Right lobe of liver (tissue), 6 donors: ENCODE measurements at regions not wholly inside any gene's neighbourhood (a gene's known extent, or its start where the extent isn't known, plus 50 kb on each side); places are given as distances from the start of the nearest gene placed in this dataset.

Experiments
- ATAC-seq, 4 donors: fragments of 200-7000 bp; cut with Tn5 transposase; one replicate each; pipeline ENCODE4 v1.9.1; 2020; ENCODE audit warnings: mild to moderate bottlenecking in 4 of 4, moderate library complexity in 4 of 4
- DNase-seq, 3 donors: peaks; one replicate each; pipeline ENCODE4 v3.0.0-alpha.2; 2020
- H3K27ac ChIP-seq, 3 donors: fragments of 200-600 bp; one replicate each; pipeline ENCODE4 v1.8.0; 2022
- H3K27me3 ChIP-seq, 2 donors: fragments of 200-600 bp; one replicate each; pipeline ENCODE4 v1.8.0; 2022
- H3K36me3 ChIP-seq, 4 donors: fragments of 200-600 bp; sonication (generic) in 1 of 4; one replicate each; pipeline versions ENCODE4 v1.5.1 to v1.8.0; 2017 to 2022; ENCODE audit warnings: control low read depth in 1 of 4
- H3K4me1 ChIP-seq, 4 donors: fragments of 200-600 bp; sonication (generic) in 1 of 4; one replicate each; pipeline versions ENCODE4 v1.5.1 to v1.8.0; 2017 to 2022; ENCODE audit warnings: control low read depth in 1 of 4
- H3K4me3 ChIP-seq, 3 donors: fragments of 200-600 bp; one replicate each; pipeline ENCODE4 v1.8.0; 2022
- H3K9me3 ChIP-seq, 4 donors: fragments of 200-600 bp; sonication (generic) in 1 of 4; one replicate each; pipeline versions ENCODE4 v1.5.1 to v1.8.0; 2017 to 2022; ENCODE audit warnings: control low read depth in 1 of 4
- CTCF ChIP-seq, 4 donors: fragments of 200-600 bp in 3 of 4; fragments of 450-650 bp in 1 of 4; IDR thresholded peaks; one replicate each; pipeline versions ENCODE4 v1.5.1 to v1.8.0; 2016 to 2022; ENCODE audit warnings: antibody characterized with exemption in 4 of 4, mild to moderate bottlenecking in 2 of 4
- POLR2A ChIP-seq: fragments of 450-650 bp; IDR thresholded peaks from one replicate; pipeline ENCODE4 v1.6.1; 2017; ENCODE audit warnings: antibody characterized with exemption, mild to moderate bottlenecking
- WGBS: methylation state at CpG from one replicate; pipeline ENCODE4 v1.1.6; 2018; ENCODE audit warnings: low coverage, low lambda C conversion rate; ENCODE audit not compliant: insufficient coverage; ENCODE audit errors: missing lambda C conversion rate; 5-methylcytosine and 5-hydroxymethylcytosine counted together
- intact Hi-C, 2 donors: fragments of 100-400 bp; cut with DNase I; formaldehyde crosslinking; loops; one replicate each; pipeline versions ENCODE4 v1.11.2 to v1.14.1; 2022
- donor health status: DM: no; HTN: yes; CAD: no.
- donor health status: DM: no; HTN: no; CAD: no.
- donor health status: DM: no; HTN: no; CAD: no.
- donor health status: DM: no; HTN: yes; CAD: no.
- donor health status: DM: no; HTN: yes; CAD: no.

- intact Hi-C loops = no loop called here
- TF ChIP-seq POLR2A (no peak), CTCF (IDR thresholded peaks at IDR 0.05) (no peak)
- Histone ChIP-seq H3K36me3 (no peaks in the 10 kb centered on the region), H3K27ac (no peak overlapping the region), H3K4me1 (no peaks in the 10 kb centered on the region), H3K9me3 (no peaks in the 10 kb centered on the region), H3K27me3 (no peaks in the 10 kb centered on the region), H3K4me3 (no peak overlapping the region)
- DNase-seq (no peak), ATAC-seq (no peak)
- WGBS = 58% methylated on average over 4 of the region's 4 CpGs
Observed at GRCh38 chr1:14189381-14189780, 409.1 kb upstream of the KAZN start.

GRCh38 chr1:14190508-14190907 lies 408.0 kb upstream of the KAZN start:
- Histone ChIP-seq H3K4me3 (no peak overlapping the region), H3K27ac (no peak overlapping the region), H3K36me3 (no peaks in the 10 kb centered on the region), H3K4me1 (no peaks in the 10 kb centered on the region), H3K9me3 (no peaks in the 10 kb centered on the region), H3K27me3 (no peaks in the 10 kb centered on the region)
- WGBS = 26% methylated on average over 3 of the region's 3 CpGs
- DNase-seq = no peak
- TF ChIP-seq CTCF (IDR thresholded peaks at IDR 0.05) = no peak
- no peak for TF ChIP-seq POLR2A
- intact Hi-C loops = no loop called here
- no peak for ATAC-seq

GRCh38 chr1:14194511-14194910 lies 404.0 kb upstream of the KAZN start:
- intact Hi-C loops = no loop called here
- DNase-seq (no peak), ATAC-seq (no peak)
- Histone ChIP-seq H3K4me1 (no peaks in the 10 kb centered on the region), H3K27me3 (no peaks in the 10 kb centered on the region), H3K27ac (no peak overlapping the region), H3K36me3 (no peaks in the 10 kb centered on the region), H3K9me3 (no peaks in the 10 kb centered on the region), H3K4me3 (no peak overlapping the region)
- WGBS = 56% methylated on average over 2 of the region's 3 CpGs
- TF ChIP-seq CTCF (IDR thresholded peaks at IDR 0.05) (no peak), POLR2A (no peak)

- 40% methylated on average over 1 of the region's 1 CpG for WGBS
Observed at GRCh38 chr1:14205066-14205465, 393.4 kb upstream of the KAZN start.

More at GRCh38 chr1:14205066-14205465, 393.4 kb upstream of the KAZN start:
- no peak for ATAC-seq
- H3K27me3 ChIP-seq = no peaks in the 10 kb centered on the region
- H3K27ac ChIP-seq = no peak overlapping the region
- H3K36me3 ChIP-seq = no peaks in the 10 kb centered on the region
- no peaks in the 10 kb centered on the region for H3K9me3 ChIP-seq
- no peak for TF ChIP-seq POLR2A
- TF ChIP-seq CTCF (IDR thresholded peaks at IDR 0.05) = no peak
- no peaks in the 10 kb centered on the region for H3K4me1 ChIP-seq
- DNase-seq = no peak
- intact Hi-C loops = no loop called here
- no peak overlapping the region for H3K4me3 ChIP-seq
